NCI-H2171 treated with DMSO at 0.1 percent for 48 hours (cell line): ENCODE measurements at regions not wholly inside any gene's neighbourhood (a gene's known extent, or its start where the extent isn't known, plus 50 kb on each side); places are given as distances from the start of the nearest gene placed in this dataset.
"Not testable (repeated sequence)": the region's sequence is repeated elsewhere in the genome, so short reads cannot be mapped to it uniquely, and the experiment has no call there.

Experiments
- DNase-seq: peaks from one replicate; lab custom pipeline; 2025; lab: John Stamatoyannopoulos, UW

DNA sequence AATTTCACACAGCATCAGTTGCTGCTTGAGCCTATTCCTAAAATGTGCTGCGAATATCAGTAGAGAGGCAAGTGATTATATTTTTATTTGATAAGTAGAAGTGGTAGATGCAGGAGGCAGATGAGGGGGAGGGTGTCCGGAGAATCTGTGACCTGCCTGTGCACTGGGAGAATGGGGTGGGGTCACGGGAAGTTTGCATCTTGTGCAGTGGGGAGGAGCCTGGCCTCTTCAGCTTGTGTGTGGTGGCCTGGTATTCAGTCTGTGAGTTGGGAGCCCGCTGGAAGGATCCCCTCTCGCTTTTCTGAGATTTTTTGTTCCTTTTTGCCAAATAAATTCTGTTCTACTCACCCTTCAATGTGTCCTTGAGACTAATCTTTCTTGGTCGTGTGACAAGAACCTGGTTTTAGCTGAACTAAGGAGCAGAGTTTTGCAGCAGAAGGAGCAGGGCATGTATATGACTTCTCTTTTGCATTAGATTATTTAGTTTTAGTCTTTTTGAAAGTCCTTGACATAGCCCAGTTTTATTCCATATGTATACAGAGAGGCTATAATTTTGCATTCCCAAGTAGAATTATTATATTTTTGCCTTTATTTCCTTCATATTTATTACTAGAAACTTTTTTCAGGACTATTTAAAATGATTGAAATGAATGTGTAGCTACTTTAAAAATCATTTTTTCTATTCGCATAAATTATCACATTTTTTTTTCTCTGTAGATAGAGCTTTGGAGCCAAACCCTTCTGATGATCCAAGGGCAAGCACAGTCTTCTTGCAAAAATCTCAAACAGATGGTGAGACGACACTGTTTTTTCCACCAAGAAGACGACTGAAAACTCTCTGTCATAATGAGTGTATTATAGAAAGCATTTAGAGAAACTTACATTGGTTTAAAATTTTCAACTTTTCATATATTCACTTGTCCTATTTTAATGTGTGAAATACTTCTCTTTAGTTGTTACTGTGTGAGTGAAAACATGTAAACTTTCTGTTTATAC is 1257.2 kb downstream of the UQCRFS1 start:
- DNase-seq = no peak

DNA sequence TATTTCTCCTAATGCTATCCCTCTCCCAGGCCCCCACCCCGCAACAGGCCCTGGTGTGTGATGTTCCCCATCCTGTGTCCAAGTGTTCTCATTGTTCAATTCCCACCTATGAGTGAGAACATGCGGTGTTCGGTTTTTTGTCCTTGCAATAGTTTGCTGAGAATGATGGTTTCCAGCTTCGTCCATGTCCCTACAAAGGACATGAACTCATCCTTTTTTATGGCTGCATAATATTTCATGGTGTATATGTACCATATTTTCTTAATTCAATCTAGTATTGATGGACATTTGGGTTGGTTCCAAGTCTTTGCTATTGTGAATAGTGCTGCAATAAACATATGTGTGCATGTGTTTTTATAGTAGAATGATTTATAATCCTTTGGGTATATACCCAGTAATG is 1270.3 kb downstream of the UQCRFS1 start:
- DNase-seq = not testable (repeated sequence)

DNA sequence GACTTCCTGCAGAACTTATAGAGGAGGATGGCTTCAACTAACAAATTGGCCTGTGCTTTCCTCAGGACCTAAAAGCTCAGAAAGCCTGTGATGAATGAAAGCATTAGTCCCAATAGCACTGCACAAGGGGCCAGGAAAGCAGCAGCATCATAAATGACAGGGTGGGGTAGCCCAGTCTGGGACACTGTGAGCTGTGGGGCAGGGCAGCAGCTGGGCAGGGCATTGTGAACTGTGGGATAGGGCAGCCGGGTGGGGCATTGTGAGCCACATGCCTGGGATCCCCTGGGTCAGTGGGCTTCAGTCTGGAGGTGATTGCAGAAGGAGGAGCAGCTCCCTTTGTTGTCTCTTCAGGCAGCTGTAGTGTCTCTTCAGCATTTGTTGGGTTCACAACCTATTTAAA is 1276.8 kb downstream of the UQCRFS1 start:
- DNase-seq = no peak

DNA sequence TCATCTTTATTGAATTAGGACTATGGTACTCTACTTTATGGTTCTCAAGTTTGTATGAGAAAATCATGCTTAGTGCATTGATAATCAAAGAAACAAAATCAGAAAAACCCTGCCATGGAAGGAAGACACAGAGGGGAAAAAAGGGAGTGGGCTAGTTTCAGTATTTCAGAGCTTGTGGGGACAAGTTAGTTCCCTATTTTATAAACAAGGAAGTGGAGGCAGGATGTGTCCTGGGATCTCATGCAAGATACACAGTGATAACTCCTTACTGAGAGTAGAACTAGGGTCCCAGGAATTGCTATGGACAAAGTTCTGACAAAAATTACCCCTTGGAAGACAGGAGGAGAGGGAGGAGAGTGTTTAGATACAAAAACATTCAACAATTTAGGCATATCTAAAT is 1277.3 kb downstream of the UQCRFS1 start:
- no peak for DNase-seq

DNA sequence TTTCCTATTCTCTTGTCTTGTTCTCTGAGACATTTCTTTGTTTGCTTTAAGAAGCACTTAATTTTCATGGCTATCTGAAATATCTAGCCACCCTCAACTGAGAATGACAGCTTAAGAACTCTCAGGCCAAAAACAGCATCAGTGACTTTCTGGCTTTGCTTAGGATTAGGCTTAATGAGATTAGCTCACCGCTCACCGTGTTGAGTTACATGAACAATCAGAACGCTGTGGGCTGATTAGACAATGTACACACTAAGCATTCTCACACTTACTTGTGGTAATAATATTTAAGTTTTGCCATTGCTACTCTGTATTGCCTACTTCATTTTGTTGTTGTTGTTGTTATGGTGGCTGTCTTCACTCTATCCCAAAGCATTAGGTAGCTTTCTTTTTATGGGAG is 1283.6 kb downstream of the UQCRFS1 start:
- DNase-seq = no peak

DNA sequence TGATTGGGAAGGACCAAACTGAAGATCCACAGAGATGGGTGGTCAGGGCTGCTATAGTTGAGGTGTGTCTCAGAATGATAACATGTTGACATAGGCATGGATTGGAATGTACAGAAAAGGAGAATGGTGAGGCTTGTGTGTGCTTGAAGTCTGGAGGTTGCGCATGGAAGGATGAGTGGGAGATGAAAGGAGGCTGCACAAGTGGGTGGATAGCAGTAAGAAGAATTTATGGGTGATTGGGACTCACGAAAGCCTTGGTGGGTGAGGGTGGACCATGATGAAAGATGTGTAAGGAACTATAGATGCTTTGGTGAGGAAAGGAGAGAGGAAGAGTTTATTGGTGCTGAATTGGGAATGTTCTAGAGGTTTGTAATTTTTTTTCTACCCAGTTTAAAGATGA is 1287.7 kb downstream of the UQCRFS1 start:
- no peak for DNase-seq

DNA sequence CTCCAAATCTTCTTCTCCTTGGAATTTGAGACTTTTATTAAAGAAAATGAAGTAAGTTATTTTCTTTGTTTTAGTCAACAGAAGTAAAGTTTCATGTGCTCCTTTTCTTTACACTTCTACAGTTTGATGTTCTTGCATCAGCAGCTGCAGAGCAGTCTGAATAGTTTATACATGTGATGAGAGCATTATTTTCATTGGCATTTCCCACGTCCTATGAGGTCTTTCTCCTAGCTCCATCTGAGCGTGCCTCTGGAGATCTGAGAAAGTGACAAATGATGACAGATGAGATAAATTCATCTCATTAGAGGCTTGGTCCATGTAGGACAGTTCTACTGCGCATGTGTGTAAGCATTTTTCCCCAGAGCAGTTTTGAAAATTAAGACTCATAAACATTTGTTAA is 1290.0 kb downstream of the UQCRFS1 start:
- DNase-seq = no peak

DNA sequence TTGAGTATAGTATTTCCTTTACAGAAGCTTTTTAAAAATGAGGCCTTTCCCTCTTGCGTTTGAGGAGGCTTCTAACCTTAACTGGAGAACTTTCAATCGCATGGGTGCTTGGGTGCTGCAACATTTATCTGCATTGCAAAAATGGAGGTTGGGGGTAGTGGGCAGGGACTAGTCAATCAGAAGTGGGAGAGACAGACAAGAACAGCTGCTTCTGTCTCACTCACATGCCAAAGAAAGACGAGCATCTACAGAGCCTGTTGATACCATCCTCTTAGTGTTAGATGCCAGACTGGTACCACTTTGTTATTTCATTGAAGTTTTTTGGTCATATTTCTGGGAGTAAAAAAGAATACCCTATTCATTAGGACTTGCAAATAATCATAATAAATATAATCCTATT is 1292.2 kb downstream of the UQCRFS1 start:
- DNase-seq = no peak

DNA sequence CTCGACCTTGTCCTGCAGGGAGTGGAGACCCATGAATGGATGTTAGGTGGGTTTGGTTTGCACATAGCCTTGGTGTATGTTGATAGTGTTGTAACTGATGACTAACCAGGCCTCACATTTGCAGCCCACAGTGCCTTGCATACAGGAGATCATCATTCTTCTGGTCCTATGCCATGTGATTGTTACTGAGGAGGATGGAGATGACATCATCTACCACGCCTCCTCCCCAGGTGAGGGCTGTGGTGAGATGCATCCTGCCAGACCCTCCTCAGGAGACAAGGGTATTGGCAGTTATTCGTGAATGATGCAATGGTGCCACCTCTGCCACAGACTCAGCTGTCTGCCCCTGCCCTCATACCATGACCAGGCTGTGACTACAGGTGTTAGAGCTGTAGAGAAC is 1294.1 kb downstream of the UQCRFS1 start:
- DNase-seq = no peak

DNA sequence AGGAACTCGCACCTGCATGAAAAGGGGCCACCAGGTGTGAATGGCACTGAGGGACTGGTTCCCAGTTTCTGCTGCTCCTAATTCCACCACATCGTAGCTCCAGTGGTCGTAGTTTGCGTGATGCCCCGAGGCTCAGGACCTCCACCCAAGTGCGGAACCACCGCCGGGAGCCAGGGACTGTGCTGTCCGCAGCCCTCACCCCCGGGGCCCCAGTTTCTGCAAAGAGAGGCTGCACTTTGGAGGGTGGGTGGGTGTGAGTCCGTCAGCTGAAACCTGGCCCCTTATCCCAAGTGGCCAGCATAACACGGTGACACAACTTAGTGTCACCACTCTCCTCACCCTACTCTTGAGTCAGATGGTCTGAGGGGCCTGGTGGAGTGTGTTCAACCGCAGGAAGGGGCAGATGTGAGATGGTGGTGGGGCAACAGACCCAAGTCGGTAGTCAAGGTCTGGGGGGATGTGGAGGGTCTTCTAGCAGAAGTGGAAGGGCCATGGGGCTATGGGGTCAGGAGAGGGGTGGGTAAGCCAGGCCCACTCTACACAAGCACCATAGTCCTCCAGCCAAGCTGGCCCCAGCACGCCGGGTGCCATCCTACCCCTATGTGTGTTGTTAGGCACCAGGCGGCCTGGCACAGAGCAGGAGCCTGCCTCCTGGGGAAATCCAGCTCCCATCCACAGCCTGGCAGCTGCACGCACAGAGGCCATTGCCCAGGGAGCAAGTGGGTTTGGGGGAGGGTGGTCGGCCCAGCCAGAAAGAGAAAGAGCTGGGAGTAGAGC is 1301.6 kb downstream of the UQCRFS1 start:
- no peak for DNase-seq

DNA sequence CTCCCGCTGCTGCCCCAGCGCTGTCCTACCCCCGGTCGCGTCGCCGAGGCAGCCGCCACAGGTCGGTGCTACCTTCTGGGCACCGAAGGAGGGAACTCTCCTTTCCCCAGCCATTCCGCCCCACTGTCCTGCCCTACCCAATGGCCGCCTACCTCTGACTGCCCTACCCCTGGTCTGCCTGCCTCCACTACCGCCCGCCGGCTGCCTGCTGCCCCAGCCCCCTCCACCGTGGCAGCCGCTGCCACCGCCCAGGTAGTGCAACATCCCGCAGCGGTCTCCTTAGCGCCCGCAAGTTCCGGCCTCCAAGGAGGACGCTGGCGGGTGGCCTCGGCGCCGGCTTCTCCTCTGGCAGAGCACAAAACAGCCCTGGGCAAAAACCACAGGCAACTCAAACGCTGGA is 1303.1 kb downstream of the UQCRFS1 start:
- no peak for DNase-seq

DNA sequence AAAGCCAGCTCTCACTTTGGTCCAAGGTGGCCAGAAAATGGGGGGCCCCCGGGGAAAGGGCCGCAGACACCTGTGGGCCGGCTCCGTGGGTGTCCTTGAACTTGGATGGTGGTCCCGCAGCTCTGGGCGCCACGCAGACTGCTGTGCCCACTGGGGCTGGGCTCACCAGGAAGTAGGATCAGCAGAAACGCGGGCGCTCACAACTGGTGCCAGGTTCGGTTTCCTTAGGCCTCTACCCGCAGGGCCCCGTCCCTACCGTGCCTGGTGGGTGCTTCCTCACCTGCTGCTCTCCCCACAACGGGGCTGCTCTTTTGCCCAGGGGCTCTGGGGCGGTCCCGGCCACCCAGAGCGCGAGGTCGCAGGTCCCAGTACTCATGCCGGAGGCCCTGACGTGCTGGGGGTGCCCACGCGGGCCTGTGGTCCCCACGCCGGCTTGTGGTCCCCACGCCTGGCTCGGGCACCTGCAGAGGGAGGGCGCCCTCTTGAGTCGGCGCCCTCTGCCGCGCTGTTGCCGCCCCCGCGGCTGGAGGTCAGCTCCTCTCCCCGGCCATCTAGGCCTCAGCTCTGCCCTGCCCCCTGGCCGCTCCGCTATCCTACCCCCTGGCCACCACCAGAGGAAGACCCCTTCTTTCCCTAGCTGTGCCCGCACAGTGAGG is 1303.6 kb downstream of the UQCRFS1 start:
- DNase-seq = no peak

DNA sequence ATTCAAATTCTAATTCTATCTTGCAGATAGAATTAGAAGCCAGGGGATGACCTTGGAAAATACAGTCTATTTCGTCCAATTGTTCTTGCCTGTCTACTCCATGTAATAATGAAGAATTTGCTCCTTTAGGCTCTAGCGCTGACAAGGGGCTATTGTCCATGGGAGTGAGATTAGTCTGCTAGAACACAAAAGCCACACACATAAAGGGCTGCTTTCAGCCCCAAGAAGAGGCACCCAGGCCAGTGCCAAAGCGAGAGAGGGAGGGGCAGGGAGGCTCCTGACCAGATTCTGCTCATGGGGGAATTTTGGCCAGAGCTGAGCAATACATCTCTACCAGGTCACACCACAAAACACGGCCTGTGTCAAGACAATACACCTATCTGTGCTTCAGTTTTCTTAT is 1306.9 kb downstream of the UQCRFS1 start:
- no peak for DNase-seq

DNA sequence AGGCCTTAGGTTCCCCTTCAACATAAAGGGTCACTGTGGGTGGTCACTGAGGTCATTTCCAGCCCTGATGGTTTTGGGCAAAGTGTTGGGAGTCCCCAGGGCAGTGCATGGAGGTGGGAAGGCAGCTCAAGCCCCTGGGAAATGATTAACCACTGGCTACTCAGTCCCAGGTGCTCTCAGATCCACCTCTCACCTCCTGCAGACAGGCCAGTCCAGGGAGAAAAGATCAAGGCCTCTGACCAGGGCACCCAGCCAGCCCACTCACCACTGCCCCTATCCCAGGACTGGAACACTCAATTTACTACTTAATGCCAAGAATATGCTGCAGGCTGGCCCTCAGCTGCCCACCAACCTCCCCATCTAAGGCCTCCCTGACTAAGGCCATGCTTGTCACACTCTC is 1307.9 kb downstream of the UQCRFS1 start:
- no peak for DNase-seq

DNA sequence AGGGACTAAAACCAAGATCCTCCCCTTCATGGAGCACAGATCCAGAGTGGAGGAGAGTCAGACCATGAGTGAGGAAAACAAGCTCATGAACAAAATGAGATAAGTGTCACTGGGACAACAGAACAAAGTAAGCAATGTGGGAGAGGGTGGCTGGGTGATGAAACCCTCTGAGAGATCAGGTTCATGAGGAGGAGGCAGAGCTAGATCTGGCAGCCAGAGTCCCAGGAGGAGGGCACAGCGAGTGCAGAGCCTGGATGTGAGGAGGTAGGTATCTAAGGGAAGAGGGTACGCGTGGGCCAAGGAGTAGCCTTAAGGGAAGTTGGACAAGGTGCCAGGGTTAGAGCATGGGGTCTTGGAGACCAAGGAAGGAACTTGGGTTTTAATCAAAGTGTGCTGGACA is 1311.9 kb downstream of the UQCRFS1 start:
- DNase-seq = no peak

DNA sequence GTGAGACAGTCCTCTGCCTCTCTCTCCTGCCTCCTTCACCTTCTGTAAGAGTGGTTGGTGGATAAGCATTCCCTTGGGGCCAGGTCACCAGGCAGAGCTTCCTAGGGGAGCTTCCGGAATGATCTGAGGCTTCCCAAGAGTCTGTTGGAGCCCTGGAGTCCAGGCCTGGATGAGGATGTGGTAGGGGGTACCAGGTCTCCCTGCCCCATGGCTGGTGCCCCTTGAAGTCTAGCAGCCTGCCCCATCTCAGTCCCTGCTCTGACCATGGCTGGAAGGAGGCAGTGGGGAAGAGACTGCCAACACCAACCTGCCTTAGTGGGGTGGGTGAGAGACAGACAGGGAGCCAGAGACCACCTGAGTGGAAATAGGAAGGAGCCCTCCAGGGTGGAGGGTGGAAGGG is 1316.9 kb downstream of the UQCRFS1 start:
- no peak for DNase-seq

DNA sequence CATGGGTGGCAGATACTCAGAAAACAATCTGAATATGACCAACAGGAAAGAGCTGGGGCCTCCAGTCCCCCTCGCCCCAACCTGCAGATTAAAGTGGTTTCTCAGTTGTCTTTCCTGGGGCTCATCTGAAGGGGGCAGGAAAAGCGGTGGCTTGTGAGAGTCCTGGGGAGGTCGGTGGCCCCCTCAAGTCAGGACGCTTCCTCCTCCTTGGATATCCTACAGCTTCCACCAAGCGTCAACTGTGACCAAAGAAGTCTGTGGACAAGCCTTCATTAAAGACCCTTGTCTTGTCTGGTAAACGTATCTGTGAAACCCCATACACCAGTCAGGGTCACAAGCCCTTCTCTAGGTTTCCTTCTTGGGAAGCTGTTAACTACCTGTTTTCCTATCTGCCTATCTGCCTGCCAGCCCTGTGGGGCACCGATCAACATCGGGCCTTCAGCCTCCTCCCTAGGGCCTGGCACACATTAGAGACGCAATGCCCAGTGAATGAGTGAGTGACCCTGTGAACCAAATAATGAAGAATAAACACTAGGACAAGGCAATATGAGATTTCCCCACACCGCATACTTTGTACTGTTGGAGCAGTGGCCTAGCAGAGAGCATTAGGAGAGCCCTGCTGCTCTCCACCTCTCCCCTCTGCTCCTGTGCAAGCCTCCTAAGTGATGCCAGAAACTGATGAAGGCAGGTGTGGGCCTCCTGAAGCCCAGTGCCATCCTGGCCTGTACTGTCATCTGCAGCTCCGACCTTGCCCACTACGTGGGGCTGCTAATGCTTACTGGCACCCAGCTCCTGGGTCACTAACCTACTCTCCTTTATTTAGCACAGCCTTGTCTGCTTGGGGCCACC is 1317.8 kb downstream of the UQCRFS1 start:
- no peak for DNase-seq

DNA sequence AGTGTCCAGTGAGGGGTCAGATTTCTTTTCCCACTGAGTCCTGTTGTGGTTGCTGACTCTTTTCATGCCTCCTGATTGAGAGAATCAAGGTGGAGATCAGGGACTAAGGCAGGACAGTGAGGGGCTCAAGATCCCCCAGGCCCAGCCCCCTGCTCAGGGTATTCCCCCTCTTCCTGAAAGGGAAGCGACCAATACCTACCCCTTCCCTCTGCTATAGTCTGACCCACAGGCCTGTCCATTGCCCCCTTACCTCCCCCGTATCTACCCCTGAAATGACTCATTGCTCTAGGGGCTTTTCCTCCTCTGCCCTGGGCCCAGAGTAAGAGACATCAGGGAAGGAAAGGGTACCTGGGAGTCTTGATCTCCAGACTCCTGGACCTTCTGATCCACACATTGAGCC is 1320.5 kb downstream of the UQCRFS1 start:
- no peak for DNase-seq

DNA sequence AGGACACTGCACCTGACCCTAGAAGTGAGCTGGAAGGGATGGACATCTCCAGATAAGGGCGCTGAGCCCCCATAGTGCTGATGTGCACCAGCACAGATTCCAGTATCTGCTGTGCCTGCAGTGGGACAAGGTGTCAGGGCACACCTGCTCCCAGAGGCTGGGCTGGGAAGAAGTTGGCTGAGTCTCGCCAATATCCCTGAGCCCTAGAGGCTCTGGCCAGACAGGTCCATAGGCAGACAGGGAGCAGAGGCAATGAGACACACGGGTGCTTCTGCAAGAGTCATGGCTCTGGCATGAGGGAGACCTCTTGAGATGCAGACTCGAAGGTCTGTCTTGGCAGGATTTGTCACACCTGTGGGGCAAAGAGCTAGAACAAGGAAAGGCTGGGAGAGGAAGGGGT is 1321.5 kb downstream of the UQCRFS1 start:
- no peak for DNase-seq

DNA sequence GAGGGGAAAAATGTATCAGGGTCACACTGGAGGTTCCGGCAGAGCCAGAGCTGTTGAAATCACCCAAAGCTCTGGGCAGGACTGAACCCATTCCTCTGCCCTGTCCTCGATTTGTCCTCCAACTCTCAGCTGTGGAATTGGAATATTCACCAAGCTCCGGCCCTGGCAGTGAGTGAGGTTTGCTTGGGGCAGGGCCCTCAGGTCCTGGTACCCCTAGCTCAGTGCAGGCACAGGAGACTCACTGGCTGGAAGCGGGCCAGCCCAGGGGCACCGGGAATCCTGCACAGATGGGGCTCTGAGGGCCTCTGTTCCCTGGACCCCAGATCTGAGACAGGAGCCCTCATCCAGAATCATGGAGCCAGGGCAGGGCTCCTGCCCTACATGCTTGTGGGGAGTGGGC is 1322.3 kb downstream of the UQCRFS1 start:
- DNase-seq = no peak

DNA sequence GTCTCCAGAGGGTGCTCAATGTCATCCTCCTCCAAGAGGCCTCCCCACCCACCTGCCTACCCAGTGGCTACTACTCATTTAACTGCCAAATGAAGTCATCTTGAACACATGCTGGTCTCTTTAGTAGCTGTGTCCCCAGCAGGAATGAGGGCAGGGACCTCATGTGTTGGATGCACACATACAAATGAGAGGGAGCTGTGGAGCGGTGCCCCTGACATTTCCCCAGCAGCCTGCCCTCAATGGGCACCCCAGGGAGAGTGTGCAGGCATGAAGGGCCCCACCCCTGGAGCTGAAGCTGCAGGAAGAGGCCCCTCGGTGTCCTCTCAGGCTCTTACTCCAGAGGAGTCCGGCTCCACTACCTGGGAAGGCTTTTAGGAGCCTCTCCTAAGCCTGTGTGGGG is 1322.7 kb downstream of the UQCRFS1 start:
- DNase-seq = no peak

DNA sequence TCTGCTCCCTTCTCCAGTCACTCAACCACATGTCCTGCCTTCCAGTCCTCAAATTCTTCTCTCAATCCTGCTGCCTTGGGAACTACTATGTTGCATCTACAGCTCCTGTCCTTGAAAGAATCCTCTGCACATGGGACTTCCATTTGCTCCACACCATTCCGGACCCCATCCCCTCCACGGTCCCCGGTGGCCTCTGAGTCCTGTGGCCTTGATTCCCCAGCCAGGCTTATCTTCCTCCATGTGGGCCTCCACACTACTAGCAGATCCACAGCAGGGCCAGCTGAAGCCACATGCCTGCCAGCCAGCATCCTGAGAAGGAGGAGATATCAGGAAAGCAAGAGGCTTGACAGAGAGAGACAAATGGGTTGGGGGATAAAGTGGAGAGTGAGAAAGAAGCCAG is 1323.8 kb downstream of the UQCRFS1 start:
- no peak for DNase-seq
